Memory B cell (primary cell): ENCODE measurements at regions not wholly inside any gene's neighbourhood (a gene's known extent, or its start where the extent isn't known, plus 50 kb on each side); places are given as distances from the start of the nearest gene placed in this dataset.

Source experiments
- ATAC-seq: fragments of 150-1000 bp; cut with Tn5 transposase; 2 replicates; pipeline ENCODE4 v1.10.0; 2021; ENCODE audit warnings: low read depth, mild to moderate bottlenecking, moderate library complexity
- DNase-seq, 2 donors: peaks; one replicate each; pipeline ENCODE4 v3.0.0; 2022; ENCODE audit warnings: low spot score in 2 of 2
- H3K27ac Mint-ChIP-seq: one replicate; pipeline ENCODE4 v1.8.0; 2022; ENCODE audit warnings: mild to moderate bottlenecking, moderate library complexity, mixed read lengths
- H3K27me3 Mint-ChIP-seq: one replicate; pipeline ENCODE4 v1.8.0; 2022; ENCODE audit warnings: mixed read lengths
- H3K36me3 Mint-ChIP-seq: one replicate; pipeline ENCODE4 v1.8.0; 2022; ENCODE audit warnings: mild to moderate bottlenecking, mixed read lengths
- H3K4me1 Mint-ChIP-seq: one replicate; pipeline ENCODE4 v1.8.0; 2022; ENCODE audit warnings: mixed read lengths
- H3K4me3 Mint-ChIP-seq: one replicate; pipeline ENCODE4 v1.8.0; 2022; ENCODE audit warnings: mild to moderate bottlenecking, moderate library complexity, mixed read lengths
- H3K9me3 Mint-ChIP-seq: one replicate; pipeline ENCODE4 v1.8.0; 2022; ENCODE audit warnings: mixed read lengths

- ATAC-seq (no peak), DNase-seq (no peak)
- H3K27ac Mint-ChIP-seq: no peak overlapping the region
- H3K36me3 Mint-ChIP-seq: no peaks in the 10 kb centered on the region
- H3K9me3 Mint-ChIP-seq: no peaks in the 10 kb centered on the region
- peaks cover 3% of the 10 kb centered on the region for H3K4me1 Mint-ChIP-seq
- H3K4me3 Mint-ChIP-seq: no peak overlapping the region
- H3K27me3 Mint-ChIP-seq: no peaks in the 10 kb centered on the region
These were observed 126.2 kb upstream of the FGGY start for GRCh38 chr1:59170659-59171058.

DNA sequence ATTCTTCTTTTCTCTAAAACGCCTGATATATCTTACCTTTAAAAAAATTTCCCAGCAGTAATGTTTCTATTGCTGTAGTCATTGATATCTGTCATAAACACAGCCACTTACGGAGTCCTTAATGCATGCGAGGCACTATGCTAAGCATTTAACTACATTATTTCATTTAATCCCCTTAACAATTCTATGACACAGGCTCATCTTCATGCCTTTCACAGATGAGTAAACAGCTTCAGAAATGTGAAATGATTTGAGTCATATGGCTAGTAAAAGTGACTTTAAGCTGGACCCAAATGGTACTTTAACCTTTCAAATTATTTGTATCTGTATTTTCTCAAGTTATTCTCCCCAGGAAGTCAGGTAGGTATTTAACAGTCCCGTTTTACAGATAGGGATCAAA is 125.1 kb upstream of the FGGY start:
- H3K4me3 Mint-ChIP-seq: no peak overlapping the region
- ATAC-seq: no peak
- peaks cover 3% of the 10 kb centered on the region for H3K4me1 Mint-ChIP-seq
- H3K9me3 Mint-ChIP-seq: no peaks in the 10 kb centered on the region
- H3K27me3 Mint-ChIP-seq: no peaks in the 10 kb centered on the region
- H3K27ac Mint-ChIP-seq: no peak overlapping the region
- no peaks in the 10 kb centered on the region for H3K36me3 Mint-ChIP-seq
- DNase-seq: no peak

- no peak for ATAC-seq
- no peaks in the 10 kb centered on the region for H3K27me3 Mint-ChIP-seq
- DNase-seq: no peak
- peaks cover 3% of the 10 kb centered on the region for H3K4me1 Mint-ChIP-seq
- H3K27ac Mint-ChIP-seq: no peak overlapping the region
- no peaks in the 10 kb centered on the region for H3K36me3 Mint-ChIP-seq
- no peak overlapping the region for H3K4me3 Mint-ChIP-seq
- peaks cover 3% of the 10 kb centered on the region for H3K9me3 Mint-ChIP-seq
These were observed 124.2 kb upstream of the FGGY start for GRCh38 chr1:59172693-59173092.

DNA sequence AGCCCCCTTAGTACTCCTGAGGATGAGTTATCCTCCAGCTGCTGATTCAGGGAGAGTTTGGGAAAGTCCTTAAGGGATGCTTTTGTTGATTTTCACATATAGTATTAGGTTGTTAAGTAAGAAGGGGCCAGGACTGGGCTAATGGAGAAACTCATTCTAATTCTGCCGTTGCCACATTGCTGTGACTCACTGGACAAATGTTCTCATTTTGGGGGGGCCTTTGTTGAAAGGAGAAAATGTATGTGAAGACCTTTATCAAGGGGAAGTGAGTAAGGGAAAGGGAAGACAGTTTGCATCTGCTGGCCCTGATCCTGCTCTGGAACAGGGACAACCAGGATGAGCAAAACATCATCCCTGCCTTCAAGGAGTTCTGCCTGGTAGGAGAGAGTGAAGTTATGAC is 123.2 kb upstream of the FGGY start:
- DNase-seq (no peak), ATAC-seq (no peak)
- H3K27me3 Mint-ChIP-seq: no peaks in the 10 kb centered on the region
- no peak overlapping the region for H3K4me3 Mint-ChIP-seq
- H3K4me1 Mint-ChIP-seq: peaks cover 3% of the 10 kb centered on the region
- H3K27ac Mint-ChIP-seq: no peak overlapping the region
- H3K9me3 Mint-ChIP-seq: peaks cover 3% of the 10 kb centered on the region
- H3K36me3 Mint-ChIP-seq: no peaks in the 10 kb centered on the region

- ATAC-seq (no peak), DNase-seq (no peak)
- Mint-ChIP-seq H3K27me3 (no peaks in the 10 kb centered on the region), H3K36me3 (no peaks in the 10 kb centered on the region), H3K9me3 (peaks cover 3% of the 10 kb centered on the region), H3K4me3 (no peak overlapping the region), H3K4me1 (peaks cover 3% of the 10 kb centered on the region), H3K27ac (no peak overlapping the region)
These were observed 120.4 kb upstream of the FGGY start for GRCh38 chr1:59176471-59176870.

GRCh38 chr1:59177756-59178155 is 119.1 kb upstream of the FGGY start:
- ATAC-seq: no peak
- no peak overlapping the region for H3K27ac Mint-ChIP-seq

DNA sequence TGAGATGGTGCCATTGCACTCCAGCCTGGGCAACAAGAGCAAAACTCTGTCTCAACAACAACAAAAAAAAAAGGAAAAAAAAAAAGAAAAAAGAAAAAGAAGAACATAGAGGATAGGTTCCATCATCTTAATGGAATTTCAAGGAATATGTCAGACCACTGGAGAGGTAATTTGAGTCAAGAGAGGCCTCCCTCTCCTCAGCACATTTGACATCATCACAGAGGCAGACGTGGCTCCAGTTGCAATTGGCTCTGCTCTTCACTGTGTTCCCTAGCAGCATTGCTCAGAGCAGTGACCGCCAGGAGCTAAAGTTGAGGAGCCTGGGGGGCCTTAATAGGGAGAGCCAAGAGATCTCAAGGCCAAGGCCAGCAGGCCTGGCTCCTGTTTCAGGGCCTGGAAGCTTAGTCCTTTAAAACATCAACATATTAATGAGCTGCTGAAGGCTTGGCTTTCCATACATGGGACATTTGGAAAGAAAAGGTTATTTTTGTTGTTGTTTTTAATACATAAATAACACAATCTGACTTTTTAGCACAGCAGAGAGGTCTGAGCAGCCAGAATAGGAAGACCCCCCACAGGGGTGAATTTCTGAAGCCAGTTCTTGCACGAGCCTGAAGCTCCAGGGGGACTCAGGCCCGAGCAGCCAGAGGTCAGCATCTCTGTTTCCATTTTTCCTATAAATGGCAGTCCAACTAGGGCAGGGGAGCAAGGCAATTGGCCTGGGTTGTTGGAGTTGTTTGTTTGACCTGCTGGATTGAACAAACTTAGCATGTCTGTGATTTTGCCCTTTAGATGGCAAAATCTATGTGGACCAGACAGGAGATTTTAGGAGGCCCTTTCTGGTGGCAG is 118.3 kb upstream of the FGGY start:
- no peaks in the 10 kb centered on the region for H3K27me3 Mint-ChIP-seq
- peaks cover 3% of the 10 kb centered on the region for H3K9me3 Mint-ChIP-seq
- peaks cover 3% of the 10 kb centered on the region for H3K4me1 Mint-ChIP-seq
- DNase-seq (no peak), ATAC-seq (no peak)
- no peaks in the 10 kb centered on the region for H3K36me3 Mint-ChIP-seq
- H3K4me3 Mint-ChIP-seq: no peak overlapping the region
- no peak overlapping the region for H3K27ac Mint-ChIP-seq

More at GRCh38 chr1:59177756-59178155, 119.1 kb upstream of the FGGY start:
- no peak overlapping the region for H3K4me3 Mint-ChIP-seq
- DNase-seq: no peak
- H3K27me3 Mint-ChIP-seq: no peaks in the 10 kb centered on the region
- peaks cover 3% of the 10 kb centered on the region for H3K4me1 Mint-ChIP-seq
- peaks cover 3% of the 10 kb centered on the region for H3K9me3 Mint-ChIP-seq
- no peaks in the 10 kb centered on the region for H3K36me3 Mint-ChIP-seq

DNA sequence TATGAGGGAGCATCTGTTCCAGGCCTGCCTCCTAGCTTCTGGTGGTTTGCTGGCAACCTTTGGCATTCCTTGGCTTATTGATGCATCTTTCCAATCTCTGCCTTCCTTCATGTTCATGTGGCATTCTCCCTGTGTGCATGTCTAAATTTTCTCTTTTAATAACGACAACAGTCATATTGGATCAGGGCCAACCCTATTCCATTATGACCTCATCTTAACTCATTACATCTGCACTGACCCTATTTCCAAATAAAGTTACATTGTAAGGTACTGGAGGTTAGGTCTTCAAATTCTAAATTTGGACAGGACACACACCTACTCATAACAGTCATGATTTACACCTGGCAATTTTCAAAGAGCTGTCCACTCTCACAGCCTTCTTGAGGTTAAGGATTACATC is 117.2 kb upstream of the FGGY start:
- Mint-ChIP-seq H3K4me1 (no peaks in the 10 kb centered on the region), H3K27me3 (no peaks in the 10 kb centered on the region), H3K27ac (no peak overlapping the region), H3K9me3 (peaks cover 3% of the 10 kb centered on the region), H3K4me3 (no peak overlapping the region), H3K36me3 (no peaks in the 10 kb centered on the region)
- no peak for ATAC-seq
- no peak for DNase-seq

GRCh38 chr1:59180735-59181134 is 116.2 kb upstream of the FGGY start:
- no peaks in the 10 kb centered on the region for H3K27me3 Mint-ChIP-seq
- H3K9me3 Mint-ChIP-seq: peaks cover 3% of the 10 kb centered on the region
- no peaks in the 10 kb centered on the region for H3K4me1 Mint-ChIP-seq
- DNase-seq (no peak), ATAC-seq (no peak)
- H3K4me3 Mint-ChIP-seq: no peak overlapping the region
- H3K27ac Mint-ChIP-seq: no peak overlapping the region
- no peaks in the 10 kb centered on the region for H3K36me3 Mint-ChIP-seq

DNA sequence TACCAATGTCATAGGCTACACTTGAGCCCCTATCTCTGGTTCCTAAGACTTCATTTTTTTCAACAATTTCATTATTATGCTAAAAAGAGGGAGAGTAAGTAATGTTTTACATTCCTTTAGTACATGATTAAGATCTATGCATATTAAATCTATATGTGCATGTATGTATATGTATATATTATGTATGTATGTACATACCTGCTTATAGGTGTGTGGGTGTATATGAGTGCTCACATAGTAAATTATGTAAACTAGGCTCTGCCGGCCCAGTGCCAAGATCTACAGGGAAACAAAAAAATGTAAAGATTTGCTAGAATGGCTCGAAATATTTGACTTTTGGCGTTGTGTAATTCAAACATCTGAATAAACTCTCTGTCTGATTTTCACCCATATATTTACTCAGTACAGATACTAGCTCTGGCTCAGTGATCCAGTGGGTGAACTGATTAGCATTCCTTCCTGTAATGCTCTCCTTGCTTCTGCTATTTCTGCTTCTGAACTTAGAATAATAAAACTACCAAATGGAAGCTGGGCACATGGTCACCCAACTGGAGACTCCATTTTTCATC is 113.1 kb upstream of the FGGY start:
- H3K27ac Mint-ChIP-seq: no peak overlapping the region
- H3K27me3 Mint-ChIP-seq: no peaks in the 10 kb centered on the region
- no peaks in the 10 kb centered on the region for H3K36me3 Mint-ChIP-seq
- DNase-seq: no peak
- ATAC-seq: no peak
- no peaks in the 10 kb centered on the region for H3K4me1 Mint-ChIP-seq
- H3K9me3 Mint-ChIP-seq: no peaks in the 10 kb centered on the region
- no peak overlapping the region for H3K4me3 Mint-ChIP-seq

GRCh38 chr1:59184365-59184905 is 112.5 kb upstream of the FGGY start:
- no peaks in the 10 kb centered on the region for H3K4me1 Mint-ChIP-seq
- H3K4me3 Mint-ChIP-seq: no peak overlapping the region
- H3K36me3 Mint-ChIP-seq: no peaks in the 10 kb centered on the region
- H3K27ac Mint-ChIP-seq: no peak overlapping the region
- DNase-seq (no peak), ATAC-seq (no peak)
- no peaks in the 10 kb centered on the region for H3K9me3 Mint-ChIP-seq
- H3K27me3 Mint-ChIP-seq: no peaks in the 10 kb centered on the region

GRCh38 chr1:59185163-59185860 is 111.6 kb upstream of the FGGY start:
- Mint-ChIP-seq H3K36me3 (no peaks in the 10 kb centered on the region), H3K4me1 (no peaks in the 10 kb centered on the region), H3K27me3 (no peaks in the 10 kb centered on the region), H3K4me3 (no peak overlapping the region), H3K27ac (no peak overlapping the region), H3K9me3 (no peaks in the 10 kb centered on the region)
- no peak for ATAC-seq
- DNase-seq: no peak

GRCh38 chr1:59186656-59187055 is 110.2 kb upstream of the FGGY start:
- H3K4me3 Mint-ChIP-seq: no peak overlapping the region
- ATAC-seq: no peak
- no peaks in the 10 kb centered on the region for H3K27me3 Mint-ChIP-seq
- H3K27ac Mint-ChIP-seq: no peak overlapping the region
- no peak for DNase-seq
- H3K4me1 Mint-ChIP-seq: no peaks in the 10 kb centered on the region
- H3K36me3 Mint-ChIP-seq: peaks cover 3% of the 10 kb centered on the region
- H3K9me3 Mint-ChIP-seq: peaks cover 4% of the 10 kb centered on the region

DNA sequence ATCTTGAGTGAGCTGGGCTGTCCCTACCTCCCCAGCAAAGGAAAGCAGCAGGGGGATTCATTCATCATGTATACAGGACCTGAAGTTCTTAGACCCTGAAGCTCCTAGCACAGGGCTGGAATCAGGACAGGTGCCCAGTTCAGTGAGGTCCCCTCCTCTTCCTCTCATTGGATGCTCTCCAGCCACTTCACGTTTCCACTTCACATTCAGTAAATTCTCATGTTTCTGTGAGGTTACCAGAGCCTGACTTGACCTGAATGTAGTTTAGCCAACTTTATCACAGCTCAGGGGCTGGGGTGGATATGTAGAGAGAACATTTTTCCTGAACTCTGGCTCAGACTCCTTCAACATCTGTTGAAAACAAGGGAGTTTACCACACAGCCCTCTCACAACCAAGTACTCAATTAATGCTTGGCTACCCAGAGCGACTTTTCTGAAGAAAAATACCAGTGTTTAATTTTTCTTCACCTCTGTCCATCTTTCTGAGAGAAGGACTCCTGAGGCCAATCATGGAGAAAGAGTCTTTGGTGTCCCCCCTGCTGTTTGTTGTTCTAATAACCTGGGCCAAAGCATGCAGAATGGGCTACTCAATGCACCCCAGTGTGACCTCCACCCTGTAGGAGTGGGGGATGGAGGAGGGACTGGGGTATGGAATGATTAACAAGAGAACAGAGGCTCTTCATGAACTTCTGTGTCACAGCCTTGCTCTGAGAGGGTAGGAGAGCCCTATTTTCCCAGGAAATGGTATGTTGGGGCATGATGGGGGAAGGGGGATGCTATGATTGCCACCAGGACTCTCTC is 108.3 kb upstream of the FGGY start:
- Mint-ChIP-seq H3K27me3 (no peaks in the 10 kb centered on the region), H3K36me3 (peaks cover 3% of the 10 kb centered on the region), H3K9me3 (peaks cover 4% of the 10 kb centered on the region), H3K4me1 (no peaks in the 10 kb centered on the region), H3K27ac (no peak overlapping the region), H3K4me3 (no peak overlapping the region)
- no peak for DNase-seq
- no peak for ATAC-seq
